ENCODE measurements at regions not wholly inside any gene's neighbourhood (a gene's known extent, or its start where the extent isn't known, plus 50 kb on each side); places are given as distances from the start of the nearest gene placed in this dataset.

DNA sequence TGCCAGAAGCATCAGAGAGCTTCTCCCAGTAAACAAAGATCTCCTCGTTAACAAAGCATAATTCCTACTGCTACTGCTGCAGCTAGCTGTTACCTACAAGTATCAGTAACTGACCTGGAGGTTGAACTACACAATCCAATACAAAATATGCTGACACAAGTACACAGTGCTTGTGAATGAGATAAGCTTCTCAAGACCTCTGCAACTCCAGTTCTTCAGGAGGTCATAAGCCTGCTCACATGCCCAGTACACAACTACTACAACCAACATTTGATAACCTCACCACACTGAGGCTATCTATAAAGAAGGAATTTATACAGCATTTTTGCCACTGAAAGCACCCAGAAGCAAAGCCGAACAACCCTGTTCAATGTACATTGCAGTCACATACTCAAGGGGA, 66.7 kb upstream of the SMARCAD1 start:
- TF ChIP-seq YY1 (IDR thresholded peaks at IDR 0.05; ENCODE audit: low read depth, low read length) (no peak), SREBF1 (IDR thresholded peaks at IDR 0.05; ENCODE audit: low read length) (no peak), CBFB (IDR thresholded peaks at IDR 0.05; ENCODE audit: low read depth) (no peak), FOS (IDR thresholded peaks at IDR 0.05; ENCODE audit: borderline replicate concordance, extremely low read depth, insufficient read length) (no peak), SMC3 (IDR thresholded peaks at IDR 0.05; ENCODE audit: borderline replicate concordance, low read length) (no peak)

All from GM12878 (cell line).